ENCODE measurements at regions not wholly inside any gene's neighbourhood (a gene's known extent, or its start where the extent isn't known, plus 50 kb on each side); places are given as distances from the start of the nearest gene placed in this dataset.

GRCh38 chr3:25960776-25961175, 170.9 kb downstream of the OXSM start:
- no peak for TF ChIP-seq POLR2AphosphoS5 (IDR thresholded peaks at IDR 0.05; ENCODE audit: low read depth, low read length)
- TF ChIP-seq ZNF274 (IDR thresholded peaks at IDR 0.05; ENCODE audit: borderline replicate concordance, extremely low read depth, low read length): no peak
- no peak for TF ChIP-seq CTCF (IDR thresholded peaks at IDR 0.05; ENCODE audit: control extremely low read depth in 1 of 3, insufficient read depth in 1 of 3, low read depth in 1 of 3, low read length in 3 of 3)
- TF ChIP-seq BRCA1 (IDR thresholded peaks at IDR 0.05; ENCODE audit: low read depth, low read length): no peak
- no peak for TF ChIP-seq EP300 (IDR thresholded peaks at IDR 0.05; ENCODE audit: borderline replicate concordance in 1 of 2, low read depth in 2 of 2, low read length in 2 of 2)
- no peak for TF ChIP-seq CREB1 (IDR thresholded peaks at IDR 0.05)
